ENCODE measurements at regions not wholly inside any gene's neighbourhood (a gene's known extent, or its start where the extent isn't known, plus 50 kb on each side); places are given as distances from the start of the nearest gene placed in this dataset.

GRCh38 chr11:19631712-19632498 lies 80.7 kb upstream of the NAV2 start:
- H3K4me3 ChIP-seq (replicated peaks; ENCODE audit: low read depth, low read length) = no peak overlapping the region
- DNase-seq (ENCODE audit: low read depth) = no peak
- no peak for TF ChIP-seq CTCF (IDR thresholded peaks at IDR 0.05; ENCODE audit: low read length, missing control alignments)

GRCh38 chr11:19628018-19628417 lies 84.6 kb upstream of the NAV2 start:
- no peak for TF ChIP-seq CTCF (IDR thresholded peaks at IDR 0.05; ENCODE audit: low read length, missing control alignments)
- peak; percentile 96 for DNase-seq (ENCODE audit: low read depth)
- H3K4me3 ChIP-seq (replicated peaks; ENCODE audit: low read depth, low read length) = no peak overlapping the region

GRCh38 chr11:19627566-19627965 lies 85.1 kb upstream of the NAV2 start:
- H3K4me3 ChIP-seq (replicated peaks; ENCODE audit: low read depth, low read length) = no peak overlapping the region
- no peak for TF ChIP-seq CTCF (IDR thresholded peaks at IDR 0.05; ENCODE audit: low read length, missing control alignments)
- DNase-seq (ENCODE audit: low read depth) = no peak

- TF ChIP-seq CTCF (IDR thresholded peaks at IDR 0.05; ENCODE audit: low read length, missing control alignments) = no peak
- no peak for DNase-seq (ENCODE audit: low read depth)
Observed at GRCh38 chr11:19625438-19625837, 87.2 kb upstream of the NAV2 start.

GRCh38 chr11:19617696-19618523 lies 94.7 kb upstream of the NAV2 start:
- no peak overlapping the region for H3K4me3 ChIP-seq (replicated peaks; ENCODE audit: low read depth, low read length)
- no peak for DNase-seq (ENCODE audit: low read depth)
- TF ChIP-seq CTCF (IDR thresholded peaks at IDR 0.05; ENCODE audit: low read length, missing control alignments) = no peak

More at GRCh38 chr11:19625438-19625837, 87.2 kb upstream of the NAV2 start:
- no peak overlapping the region for H3K4me3 ChIP-seq (replicated peaks; ENCODE audit: low read depth, low read length)

GRCh38 chr11:19615341-19616183 lies 97.1 kb upstream of the NAV2 start:
- no peak for TF ChIP-seq CTCF (IDR thresholded peaks at IDR 0.05; ENCODE audit: low read length, missing control alignments)
- H3K4me3 ChIP-seq (replicated peaks; ENCODE audit: low read depth, low read length) = no peak overlapping the region
- DNase-seq (ENCODE audit: low read depth) = no peak
